ENCODE measurements at regions not wholly inside any gene's neighbourhood (a gene's known extent, or its start where the extent isn't known, plus 50 kb on each side); places are given as distances from the start of the nearest gene placed in this dataset.

GRCh38 chr13:67643516-67644055 is 413.4 kb upstream of the PCDH9 start:
- DNase-seq (ENCODE audit: low read depth in 4 of 4, low spot score in 3 of 4): no peak

- DNase-seq (ENCODE audit: low read depth in 4 of 4, low spot score in 3 of 4): no peak
Measured at GRCh38 chr13:67642657-67643056, 412.5 kb upstream of the PCDH9 start.

GRCh38 chr13:67635754-67636153 is 405.6 kb upstream of the PCDH9 start:
- DNase-seq (ENCODE audit: low read depth in 4 of 4, low spot score in 3 of 4): no peak

GRCh38 chr13:67632590-67632989 is 402.5 kb upstream of the PCDH9 start:
- DNase-seq (ENCODE audit: low read depth in 4 of 4, low spot score in 3 of 4): no peak

GRCh38 chr13:67630640-67631039 is 400.5 kb upstream of the PCDH9 start:
- DNase-seq (ENCODE audit: low read depth in 4 of 4, low spot score in 3 of 4): no peak

GRCh38 chr13:67623630-67624029 is 393.5 kb upstream of the PCDH9 start:
- DNase-seq (ENCODE audit: low read depth in 4 of 4, low spot score in 3 of 4): no peak

GRCh38 chr13:67620665-67621064 is 390.5 kb upstream of the PCDH9 start:
- no peak for DNase-seq (ENCODE audit: low read depth in 4 of 4, low spot score in 3 of 4)

GRCh38 chr13:67619995-67620380 is 389.9 kb upstream of the PCDH9 start:
- no peak for DNase-seq (ENCODE audit: low read depth in 4 of 4, low spot score in 3 of 4)

- no peak for DNase-seq (ENCODE audit: low read depth in 4 of 4, low spot score in 3 of 4)
Measured at GRCh38 chr13:67619351-67619994, 389.3 kb upstream of the PCDH9 start.

GRCh38 chr13:67614579-67614978 is 384.4 kb upstream of the PCDH9 start:
- DNase-seq (ENCODE audit: low read depth in 4 of 4, low spot score in 3 of 4): no peak

GRCh38 chr13:67614013-67614412 is 383.9 kb upstream of the PCDH9 start:
- DNase-seq (ENCODE audit: low read depth in 4 of 4, low spot score in 3 of 4): no peak

GRCh38 chr13:67588607-67589006 is 358.5 kb upstream of the PCDH9 start:
- DNase-seq (ENCODE audit: low read depth in 4 of 4, low spot score in 3 of 4): no peak

- DNase-seq (ENCODE audit: low read depth in 4 of 4, low spot score in 3 of 4): no peak
Measured at GRCh38 chr13:67577361-67577760, 347.2 kb upstream of the PCDH9 start.

- DNase-seq (ENCODE audit: low read depth in 4 of 4, low spot score in 3 of 4): no peak
Measured at GRCh38 chr13:67574320-67575233, 344.4 kb upstream of the PCDH9 start.

- DNase-seq (ENCODE audit: low read depth in 4 of 4, low spot score in 3 of 4): no peak
Measured at GRCh38 chr13:67568205-67568604, 338.1 kb upstream of the PCDH9 start.

- no peak for DNase-seq (ENCODE audit: low read depth in 4 of 4, low spot score in 3 of 4)
Measured at GRCh38 chr13:67557642-67558241, 327.6 kb upstream of the PCDH9 start.

- DNase-seq (ENCODE audit: low read depth in 4 of 4, low spot score in 3 of 4): no peak
Measured at GRCh38 chr13:67557118-67557517, 327.0 kb upstream of the PCDH9 start.

- no peak for DNase-seq (ENCODE audit: low read depth in 4 of 4, low spot score in 3 of 4)
Measured at GRCh38 chr13:67554746-67555452, 324.8 kb upstream of the PCDH9 start.

GRCh38 chr13:67554286-67554685 is 324.1 kb upstream of the PCDH9 start:
- no peak for DNase-seq (ENCODE audit: low read depth in 4 of 4, low spot score in 3 of 4)

- DNase-seq (ENCODE audit: low read depth in 4 of 4, low spot score in 3 of 4): no peak
Measured at GRCh38 chr13:67549331-67549730, 319.2 kb upstream of the PCDH9 start.

GRCh38 chr13:67538906-67539305 is 308.8 kb upstream of the PCDH9 start:
- DNase-seq (ENCODE audit: low read depth in 4 of 4, low spot score in 3 of 4): no peak
